ENCODE measurements at regions not wholly inside any gene's neighbourhood (a gene's known extent, or its start where the extent isn't known, plus 50 kb on each side); places are given as distances from the start of the nearest gene placed in this dataset.
"Not testable (repeated sequence)": the region's sequence is repeated elsewhere in the genome, so short reads cannot be mapped to it uniquely, and the experiment has no call there.

DNA sequence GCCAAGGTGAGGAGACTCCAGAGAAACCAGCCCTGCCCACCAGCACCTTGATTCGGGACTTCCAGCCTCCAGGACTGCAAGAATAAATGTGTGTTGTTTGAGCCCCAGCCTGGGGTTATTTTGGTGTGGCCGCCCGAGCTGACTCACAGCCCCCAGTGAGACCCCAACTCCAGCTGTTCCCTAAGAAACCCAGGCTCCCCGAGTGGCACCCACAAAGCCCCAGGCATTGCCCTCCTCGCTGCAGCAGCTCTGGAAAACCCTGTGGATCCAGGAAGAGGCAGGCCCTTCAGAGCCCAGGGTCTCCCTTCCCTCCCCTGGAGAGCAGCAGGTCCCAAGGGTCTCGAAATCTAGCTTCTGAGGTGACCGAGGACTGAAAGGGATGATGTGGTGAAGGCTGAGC, 69.2 kb upstream of the PPP1R26 start:
- no peak overlapping the region for H3K4me3 ChIP-seq (ENCODE audit: control insufficient read depth, low read depth, low read length)
- TF ChIP-seq, protein P1, sequence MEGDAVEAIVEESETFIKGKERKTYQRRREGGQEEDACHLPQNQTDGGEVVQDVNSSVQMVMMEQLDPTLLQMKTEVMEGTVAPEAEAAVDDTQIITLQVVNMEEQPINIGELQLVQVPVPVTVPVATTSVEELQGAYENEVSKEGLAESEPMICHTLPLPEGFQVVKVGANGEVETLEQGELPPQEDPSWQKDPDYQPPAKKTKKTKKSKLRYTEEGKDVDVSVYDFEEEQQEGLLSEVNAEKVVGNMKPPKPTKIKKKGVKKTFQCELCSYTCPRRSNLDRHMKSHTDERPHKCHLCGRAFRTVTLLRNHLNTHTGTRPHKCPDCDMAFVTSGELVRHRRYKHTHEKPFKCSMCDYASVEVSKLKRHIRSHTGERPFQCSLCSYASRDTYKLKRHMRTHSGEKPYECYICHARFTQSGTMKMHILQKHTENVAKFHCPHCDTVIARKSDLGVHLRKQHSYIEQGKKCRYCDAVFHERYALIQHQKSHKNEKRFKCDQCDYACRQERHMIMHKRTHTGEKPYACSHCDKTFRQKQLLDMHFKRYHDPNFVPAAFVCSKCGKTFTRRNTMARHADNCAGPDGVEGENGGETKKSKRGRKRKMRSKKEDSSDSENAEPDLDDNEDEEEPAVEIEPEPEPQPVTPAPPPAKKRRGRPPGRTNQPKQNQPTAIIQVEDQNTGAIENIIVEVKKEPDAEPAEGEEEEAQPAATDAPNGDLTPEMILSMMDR (conservative IDR thresholded peaks at IDR 0.05; ENCODE audit: control insufficient read depth, insufficient read depth, low read depth, low read length): no peak
- DNase-seq (ENCODE audit: low read depth): no peak

DNA sequence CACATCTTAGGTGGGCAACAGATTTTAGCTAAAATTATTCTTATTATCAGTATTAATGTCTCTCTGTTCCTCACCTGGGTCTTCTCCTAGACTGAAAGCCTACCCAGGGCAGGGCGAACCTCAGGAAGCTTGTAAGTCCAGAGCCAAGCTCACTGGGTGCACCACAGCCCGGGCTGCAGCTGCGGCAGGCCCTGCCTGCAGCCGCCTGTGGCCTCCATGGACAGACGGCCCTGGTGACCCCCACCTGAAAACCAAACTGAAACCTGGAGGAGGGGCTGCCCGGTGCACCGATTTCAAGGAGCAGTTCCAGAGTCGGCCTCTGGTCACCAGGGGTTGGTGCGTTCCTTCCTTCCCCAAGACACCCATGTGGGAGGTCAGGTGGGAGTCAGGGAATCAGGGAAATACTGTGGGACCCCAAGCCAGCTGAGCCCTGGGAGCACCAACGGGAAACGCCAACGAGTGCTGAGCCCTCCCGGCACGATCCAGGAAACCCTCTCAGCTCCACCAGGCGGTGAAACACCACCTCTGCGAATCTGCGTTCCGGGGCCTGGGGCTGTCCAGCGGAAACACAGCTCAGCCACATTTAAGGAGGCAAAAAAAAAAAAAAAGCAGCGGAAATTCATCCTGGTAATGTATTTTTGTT, 68.6 kb upstream of the PPP1R26 start:
- H3K4me3 ChIP-seq (ENCODE audit: control insufficient read depth, low read depth, low read length): no peak overlapping the region
- no peak for DNase-seq (ENCODE audit: low read depth)
- TF ChIP-seq, protein P1 (conservative IDR thresholded peaks at IDR 0.05; ENCODE audit: control insufficient read depth, insufficient read depth, low read depth, low read length): no peak

DNA sequence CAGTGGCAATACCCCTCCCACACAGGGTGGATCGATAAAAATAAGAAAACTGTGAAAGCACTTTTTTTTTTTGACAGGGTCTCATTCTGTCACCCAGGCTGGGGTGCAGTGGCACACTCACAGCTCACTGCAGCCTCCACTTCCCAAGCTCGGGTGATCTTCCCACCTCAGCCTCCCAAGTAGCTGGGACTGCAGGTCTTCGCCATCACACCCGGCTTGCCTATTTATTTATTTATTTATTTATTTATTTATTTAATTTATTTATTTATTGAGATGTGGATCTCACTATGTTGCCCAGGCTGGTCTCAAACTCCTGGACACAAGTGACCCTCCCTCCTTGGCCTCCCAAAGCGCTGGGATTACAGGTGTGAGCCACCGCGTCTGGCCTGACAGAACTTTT, 68.0 kb upstream of the PPP1R26 start:
- H3K4me3 ChIP-seq (ENCODE audit: control insufficient read depth, low read depth, low read length); DNase-seq (ENCODE audit: low read depth): not testable (repeated sequence)

DNA sequence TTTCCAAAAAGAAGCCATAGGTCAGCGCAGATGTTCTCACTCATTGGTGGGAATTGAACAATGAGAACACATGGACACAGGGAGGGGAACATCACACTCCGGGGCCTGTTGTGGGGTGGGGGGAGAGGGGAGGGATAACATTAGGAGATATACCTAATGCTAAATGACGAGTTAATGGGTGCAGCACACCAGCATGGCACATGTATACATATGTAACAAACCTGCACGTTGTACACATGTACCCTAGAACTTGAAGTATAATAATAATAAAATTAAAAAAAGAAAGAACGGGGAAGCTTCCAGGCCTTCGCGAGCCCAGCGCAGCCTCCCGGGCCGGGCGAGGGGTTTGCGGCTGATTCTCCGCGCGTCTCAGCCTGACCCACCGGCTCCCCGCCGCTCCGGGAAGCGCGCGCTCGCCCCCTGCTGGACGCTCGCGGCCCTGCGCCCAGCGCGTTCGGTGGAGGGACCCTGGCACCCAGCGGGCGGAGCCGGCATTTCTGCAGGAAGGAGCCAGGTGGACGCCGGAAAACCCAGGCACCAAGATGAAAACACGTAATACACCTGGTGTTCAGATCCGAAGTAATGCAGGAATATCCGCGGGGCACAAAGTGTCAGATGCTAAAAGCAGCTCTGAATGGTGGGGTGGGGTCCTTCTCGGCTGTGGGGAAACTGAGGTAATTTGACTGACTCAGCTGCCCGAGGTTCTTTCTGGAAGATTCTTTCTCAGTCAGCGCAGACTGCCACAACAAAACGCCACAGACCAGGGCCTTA, 67.1 kb upstream of the PPP1R26 start:
- TF ChIP-seq, protein P1 (conservative IDR thresholded peaks at IDR 0.05; ENCODE audit: control insufficient read depth, insufficient read depth, low read depth, low read length): peak; percentile 59
- DNase-seq (ENCODE audit: low read depth): peak; percentile 28
- not testable (repeated sequence) for H3K4me3 ChIP-seq (ENCODE audit: control insufficient read depth, low read depth, low read length)

DNA sequence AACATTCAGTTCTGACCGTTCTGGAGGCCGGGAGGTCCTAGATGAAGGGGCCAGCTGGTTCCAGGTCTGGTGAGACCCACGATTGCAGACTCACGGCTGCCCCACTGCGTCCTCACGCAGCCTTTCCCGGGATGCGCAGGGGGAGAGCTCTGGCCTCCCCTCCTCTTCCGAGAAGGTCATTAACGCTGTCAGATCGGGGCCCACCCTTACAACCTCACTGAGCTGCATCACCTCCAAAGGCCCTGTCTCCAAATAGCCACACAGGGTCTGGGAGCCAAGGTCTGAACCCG, 66.6 kb upstream of the PPP1R26 start:
- H3K4me3 ChIP-seq (ENCODE audit: control insufficient read depth, low read depth, low read length): no peak overlapping the region
- no peak for DNase-seq (ENCODE audit: low read depth)
- TF ChIP-seq, protein P1 (conservative IDR thresholded peaks at IDR 0.05; ENCODE audit: control insufficient read depth, insufficient read depth, low read depth, low read length): no peak

DNA sequence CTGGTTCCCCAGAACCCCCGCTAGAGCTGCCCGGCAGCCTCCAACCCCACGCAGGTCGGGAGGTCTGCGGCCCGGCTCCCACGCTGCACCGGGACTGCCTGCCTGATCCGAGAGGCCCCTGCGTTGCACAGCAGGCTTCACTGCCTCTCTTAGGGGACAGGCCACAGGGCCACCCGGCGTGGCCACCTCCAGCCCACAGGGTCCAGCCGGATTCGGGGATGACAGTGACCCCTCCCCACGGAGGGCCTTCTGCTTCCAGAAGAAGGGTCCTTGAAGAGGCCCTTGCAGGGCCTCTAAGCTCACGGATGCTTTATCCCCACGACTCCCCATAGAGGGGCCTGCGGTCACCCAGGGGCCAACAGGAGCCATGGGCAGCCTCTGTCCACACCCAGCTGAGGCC, 66.1 kb upstream of the PPP1R26 start:
- no peak overlapping the region for H3K4me3 ChIP-seq (ENCODE audit: control insufficient read depth, low read depth, low read length)
- TF ChIP-seq, protein P1 (conservative IDR thresholded peaks at IDR 0.05; ENCODE audit: control insufficient read depth, insufficient read depth, low read depth, low read length): no peak
- no peak for DNase-seq (ENCODE audit: low read depth)

DNA sequence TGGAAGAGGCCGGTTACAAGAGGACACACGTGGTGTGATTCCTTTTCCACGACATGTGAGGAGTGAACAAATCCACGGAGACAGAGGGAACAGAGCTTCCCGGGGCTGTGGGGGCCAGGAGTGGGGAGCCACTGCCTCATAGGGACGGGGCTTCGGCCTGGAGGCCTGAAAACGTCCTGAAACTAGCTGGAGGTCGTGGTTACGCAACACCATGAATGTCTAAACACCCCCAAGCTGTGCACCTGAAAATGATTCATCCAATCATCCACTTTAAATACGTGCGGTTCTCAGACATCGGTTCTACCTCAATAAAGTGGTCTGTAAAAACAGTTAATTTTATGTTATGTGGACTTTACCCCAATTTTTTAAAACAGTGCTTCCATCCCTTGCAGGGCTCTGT, 65.3 kb upstream of the PPP1R26 start:
- no peak overlapping the region for H3K4me3 ChIP-seq (ENCODE audit: control insufficient read depth, low read depth, low read length)
- TF ChIP-seq, protein P1 (conservative IDR thresholded peaks at IDR 0.05; ENCODE audit: control insufficient read depth, insufficient read depth, low read depth, low read length): no peak
- DNase-seq (ENCODE audit: low read depth): no peak

All from fibroblast of mammary gland (primary cell).